K562 (cell line): ENCODE measurements at regions not wholly inside any gene's neighbourhood (a gene's known extent, or its start where the extent isn't known, plus 50 kb on each side); places are given as distances from the start of the nearest gene placed in this dataset.

Experiments
- ATAC-seq: fragments of 200-7000 bp; cut with Tn5 transposase; 3 replicates; pipeline ENCODE4 v1.9.1; 2020; ENCODE audit warnings: moderate library complexity
- BruUV-seq: library from RNA; stranded (reverse); fragments of 400-500 nt; replicated peaks from 2 replicates; lab custom pipeline; 2021; lab: Mats Ljungman, UMichigan
- CTCF ChIA-PET: fragments of 300-600 bp; formaldehyde crosslinking; extraction: SDS; loops from one replicate; lab custom pipeline; 2021; ENCODE audit warnings: low intra/inter-chr PET ratio; lab: Yijun Ruan, JAX
- POLR2A ChIA-PET: fragments of 300-600, 350-650 bp; sonication (Branson Sonifier 250); formaldehyde crosslinking; extraction: SDS; loops from one replicate; lab custom pipeline; 2021; ENCODE audit warnings: antibody characterized with exemption, inconsistent platforms; lab: Yijun Ruan, JAX
- DNase-seq, 4 experiments: peaks; one replicate each; pipeline versions ENCODE4 v3.0.0 to v3.0.0-alpha.2; 2011 to 2018; ENCODE audit warnings: low spot score in 3 of 4, mixed read lengths in 3 of 4; ENCODE audit errors: extremely low read depth in 1 of 4
- FAIRE-seq: peaks from 2 replicates; lab custom pipeline; 2011; peaks lifted over from hg19 to GRCh38; lab: Jason Lieb, UNC
- H2AFZ ChIP-seq: 2 replicates; pipeline ENCODE4 v1.6.0; 2011; ENCODE audit warnings: low read depth, low read length, control low read depth, inconsistent platforms
- H3K27ac ChIP-seq: fragments of 200-600 bp; 3 replicates; pipeline ENCODE4 v1.8.0; 2011; ENCODE audit warnings: low read depth, mild to moderate bottlenecking, control low read depth, inconsistent platforms, low read length, moderate library complexity, mixed read lengths; ENCODE audit errors: extremely low read depth
- H3K27me3 ChIP-seq, 2 experiments: fragments of 300-600 bp in 1 of 2; 2 replicates in 1 of 2; 3 replicates in 1 of 2; pipeline versions ENCODE4 v1.6.0 to v1.8.0; 2011; ENCODE audit warnings: inconsistent platforms in 2 of 2, low read length in 2 of 2, mild to moderate bottlenecking in 1 of 2, mixed read lengths in 1 of 2, moderate library complexity in 1 of 2; ENCODE audit not compliant: control insufficient read depth in 2 of 2, insufficient read depth in 2 of 2
- H3K36me3 ChIP-seq: fragments of 300-600 bp; 3 replicates; pipeline ENCODE4 v1.8.0; 2011; ENCODE audit warnings: mild to moderate bottlenecking, low read length, inconsistent platforms; ENCODE audit not compliant: control insufficient read depth, insufficient read depth
- H3K4me1 ChIP-seq, 2 experiments: fragments of 200-600 bp in 1 of 2; replicated peaks in 1 of 2; 2 replicates in 1 of 2; 3 replicates in 1 of 2; pipeline versions ENCODE4 v1.5.1 to v1.8.0; 2011; ENCODE audit warnings: inconsistent platforms in 2 of 2, low read length in 2 of 2, mild to moderate bottlenecking in 1 of 2, mixed read lengths in 1 of 2, moderate library complexity in 1 of 2; ENCODE audit not compliant: control insufficient read depth in 2 of 2, insufficient read depth in 2 of 2
- H3K4me2 ChIP-seq: 2 replicates; pipeline ENCODE4 v1.6.1; 2011; ENCODE audit warnings: low read length, control low read depth, inconsistent platforms, mixed read lengths; ENCODE audit not compliant: insufficient read depth
- H3K4me3 ChIP-seq: fragments of 200-600 bp; sonication (generic), shearing (Covaris generic); 2 replicates; pipeline ENCODE4 v1.5.1; 2016; ENCODE audit warnings: control low read depth, inconsistent platforms
- H3K79me2 ChIP-seq: fragments of 200-600 bp; 3 replicates; pipeline ENCODE4 v1.8.0; 2011; ENCODE audit warnings: low read length, inconsistent platforms; ENCODE audit not compliant: control insufficient read depth, insufficient read depth
- H3K9ac ChIP-seq, 2 experiments: 2 replicates each; pipeline versions ENCODE4 v1.6.0 to v1.6.1; 2011; ENCODE audit warnings: low read depth in 2 of 2, low read length in 2 of 2, control low read depth in 1 of 2, inconsistent platforms in 1 of 2, mild to moderate bottlenecking in 1 of 2, mixed read lengths in 1 of 2; ENCODE audit not compliant: insufficient read depth in 1 of 2
- H3K9me1 ChIP-seq: one replicate; pipeline ENCODE4 v1.6.0; 2011; ENCODE audit warnings: inconsistent platforms, mild to moderate bottlenecking, low read length, moderate library complexity; ENCODE audit not compliant: control insufficient read depth, insufficient read depth
- H3K9me3 ChIP-seq: replicated peaks from 2 replicates; pipeline ENCODE4 v1.5.1; 2011; ENCODE audit warnings: low read depth, low read length, inconsistent platforms; ENCODE audit not compliant: control insufficient read depth, insufficient read depth
- H4K20me1 ChIP-seq: replicated peaks from 2 replicates; pipeline ENCODE4 v1.6.1; 2011; ENCODE audit warnings: low read length, inconsistent platforms, mixed read lengths; ENCODE audit not compliant: control insufficient read depth, insufficient read depth
- ATF7 ChIP-seq: fragments of 450-650 bp; IDR thresholded peaks from 2 replicates; pipeline ENCODE4 v1.7.1; 2014; ENCODE audit warnings: mild to moderate bottlenecking, moderate library complexity
- CTBP1 ChIP-seq: fragments of 450-650 bp; IDR thresholded peaks from 2 replicates; pipeline ENCODE4 v1.6.1; 2016; ENCODE audit warnings: borderline replicate concordance
- HLTF ChIP-seq: fragments of 450-650 bp; IDR thresholded peaks from 2 replicates; pipeline ENCODE4 v1.6.1; 2016
- LEF1 ChIP-seq: fragments of 450-650 bp; IDR thresholded peaks from 2 replicates; pipeline ENCODE4 v1.6.1; 2016; ENCODE audit warnings: mild to moderate bottlenecking
- MCM5 ChIP-seq: fragments of 450-650 bp; IDR thresholded peaks from 2 replicates; pipeline ENCODE4 v1.6.1; 2016; ENCODE audit warnings: low read depth
- NFYB ChIP-seq: IDR thresholded peaks from 2 replicates; pipeline ENCODE4 v1.6.1; 2011; ENCODE audit warnings: mild to moderate bottlenecking, moderate library complexity; ENCODE audit not compliant: insufficient read length; ENCODE audit errors: extremely low read depth
- SMAD1 ChIP-seq: fragments of 150-350 bp; IDR thresholded peaks from 2 replicates; pipeline ENCODE4 v1.6.1; 2014; ENCODE audit warnings: low read length, low read depth; ENCODE audit not compliant: partially characterized antibody
- SMC3 ChIP-seq: conservative IDR thresholded peaks from 2 replicates; pipeline ENCODE4 v1.6.1; 2011; ENCODE audit warnings: low read depth, low read length, improper control_type of control experiment; ENCODE audit not compliant: insufficient read depth
- STAT5B ChIP-seq: fragments of 250-450 bp; sonication (Bioruptor Pico); IDR thresholded peaks from 2 replicates; pipeline ENCODE4 v1.8.0; 2021; ENCODE audit warnings: mild to moderate bottlenecking, inconsistent platforms
- WGBS: fragments of 100-300 bp; shearing (Covaris generic); methylation state at CpG from one replicate; pipeline ENCODE4 v1.1.6; 2016; ENCODE audit warnings: low coverage, mixed read lengths; ENCODE audit not compliant: insufficient coverage; ENCODE audit errors: missing lambda C conversion rate; 5-methylcytosine and 5-hydroxymethylcytosine counted together
- in situ Hi-C: fragments of 300-500 bp; cut with MboI; formaldehyde crosslinking; loops from 4 replicates; pipeline ENCODE4 v1.15.0; 2018; ENCODE audit warnings: inconsistent platforms, mixed read lengths
- intact Hi-C: fragments of 100-400 bp; cut with micrococcal nuclease; formaldehyde crosslinking; loops from 2 replicates; pipeline ENCODE4 v1.14.2; 2022
- TF ChIP-seq, protein P1 (sequence below): fragments of 250-450 bp; sonication (Bioruptor Pico); IDR thresholded peaks from 2 replicates; pipeline ENCODE4 v1.8.0; 2022; ENCODE audit warnings: inconsistent platforms
- TF ChIP-seq, protein P2 (sequence below): sonication (generic); formaldehyde crosslinking; IDR thresholded peaks from 2 replicates; pipeline ENCODE4 v1.8.1; 2023; ENCODE audit warnings: missing genetic modification reagents, mild to moderate bottlenecking, borderline replicate concordance
- TF ChIP-seq, protein P3 (sequence below): sonication (generic); formaldehyde crosslinking; IDR thresholded peaks from 2 replicates; pipeline ENCODE4 v1.8.1; 2022; ENCODE audit warnings: missing genetic modification reagents
- TF ChIP-seq, protein P4 (sequence below): sonication (generic); formaldehyde crosslinking; IDR thresholded peaks from 2 replicates; pipeline ENCODE4 v1.8.0; 2022; ENCODE audit warnings: missing genetic modification reagents, mild to moderate bottlenecking, borderline replicate concordance

DNA sequence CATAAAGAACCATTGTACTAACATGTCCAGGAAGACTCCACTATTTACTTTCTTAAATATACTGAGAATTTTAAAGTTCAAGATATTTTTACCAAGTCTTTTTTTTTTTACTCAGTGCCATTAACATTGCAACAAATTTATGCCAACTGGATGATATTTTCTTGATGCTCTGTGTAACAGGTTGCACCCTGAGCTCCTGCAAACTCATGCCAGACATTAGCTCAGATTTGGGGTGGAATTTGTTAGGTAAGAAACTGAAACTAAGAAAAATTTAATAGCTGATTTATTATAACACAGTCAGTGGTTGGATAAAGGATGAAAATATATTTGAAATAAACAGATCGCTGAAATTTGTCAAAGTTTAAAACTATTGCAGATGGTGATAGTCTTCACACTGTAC, 228.6 kb upstream of the SPHKAP start (continued):
- TF ChIP-seq, protein P1, sequence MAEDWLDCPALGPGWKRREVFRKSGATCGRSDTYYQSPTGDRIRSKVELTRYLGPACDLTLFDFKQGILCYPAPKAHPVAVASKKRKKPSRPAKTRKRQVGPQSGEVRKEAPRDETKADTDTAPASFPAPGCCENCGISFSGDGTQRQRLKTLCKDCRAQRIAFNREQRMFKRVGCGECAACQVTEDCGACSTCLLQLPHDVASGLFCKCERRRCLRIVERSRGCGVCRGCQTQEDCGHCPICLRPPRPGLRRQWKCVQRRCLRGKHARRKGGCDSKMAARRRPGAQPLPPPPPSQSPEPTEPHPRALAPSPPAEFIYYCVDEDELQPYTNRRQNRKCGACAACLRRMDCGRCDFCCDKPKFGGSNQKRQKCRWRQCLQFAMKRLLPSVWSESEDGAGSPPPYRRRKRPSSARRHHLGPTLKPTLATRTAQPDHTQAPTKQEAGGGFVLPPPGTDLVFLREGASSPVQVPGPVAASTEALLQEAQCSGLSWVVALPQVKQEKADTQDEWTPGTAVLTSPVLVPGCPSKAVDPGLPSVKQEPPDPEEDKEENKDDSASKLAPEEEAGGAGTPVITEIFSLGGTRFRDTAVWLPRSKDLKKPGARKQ (CRISPR knock-in tag): no peak
- TF ChIP-seq LEF1: no peak
- no peak for TF ChIP-seq STAT5B (CRISPR knock-in tag)
- TF ChIP-seq, all 486 proteins: peak for 0

DNA sequence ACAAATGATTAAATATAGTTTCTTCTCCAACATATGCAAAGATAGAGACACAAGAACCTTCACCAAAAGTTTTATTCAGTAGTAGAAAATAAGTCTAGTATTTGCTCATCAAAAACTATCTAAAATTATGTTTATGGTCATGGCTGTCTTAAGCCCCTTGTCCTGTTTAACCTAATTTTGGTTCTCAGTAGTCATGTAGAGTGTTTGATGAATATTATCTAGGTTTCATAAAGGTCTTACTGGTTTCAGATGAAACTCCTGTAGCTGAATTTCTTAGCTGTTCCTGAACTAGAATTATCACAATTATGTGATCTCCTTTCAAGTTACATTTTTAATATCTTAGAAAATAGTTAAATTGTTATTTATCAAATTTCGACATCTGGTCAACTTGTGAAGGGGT, 228.0 kb upstream of the SPHKAP start:
- ATAC-seq (no peak), DNase-seq (no peak), FAIRE-seq (no peak)
- H3K4me2 ChIP-seq: no peak overlapping the region
- no peak overlapping the region for H3K4me3 ChIP-seq
- H3K27ac ChIP-seq: no peak overlapping the region
- H3K36me3 ChIP-seq: no peaks in the 10 kb centered on the region
- no peaks in the 10 kb centered on the region for H3K79me2 ChIP-seq
- ChIA-PET CTCF (no interaction called here), POLR2A (no interaction called here)
- 0% methylated on average over 1 of the region's 1 CpG for WGBS
- no peaks in the 10 kb centered on the region for H3K9me1 ChIP-seq
- no peaks in the 10 kb centered on the region for H3K4me1 ChIP-seq
- no peak overlapping the region for H3K9ac ChIP-seq
- no peak overlapping the region for H2AFZ ChIP-seq
- intact Hi-C loops (no loop called here), in situ Hi-C loops (no loop called here)
- 0 out of 2 replicates have a peak, but pooled peaks cover 1% of the 10 kb centered on the region for H3K9me3 ChIP-seq
- BruUV-seq: no TSS peak
- no peaks in the 10 kb centered on the region for H4K20me1 ChIP-seq
- TF ChIP-seq MCM5: no peak
- TF ChIP-seq, protein P2, sequence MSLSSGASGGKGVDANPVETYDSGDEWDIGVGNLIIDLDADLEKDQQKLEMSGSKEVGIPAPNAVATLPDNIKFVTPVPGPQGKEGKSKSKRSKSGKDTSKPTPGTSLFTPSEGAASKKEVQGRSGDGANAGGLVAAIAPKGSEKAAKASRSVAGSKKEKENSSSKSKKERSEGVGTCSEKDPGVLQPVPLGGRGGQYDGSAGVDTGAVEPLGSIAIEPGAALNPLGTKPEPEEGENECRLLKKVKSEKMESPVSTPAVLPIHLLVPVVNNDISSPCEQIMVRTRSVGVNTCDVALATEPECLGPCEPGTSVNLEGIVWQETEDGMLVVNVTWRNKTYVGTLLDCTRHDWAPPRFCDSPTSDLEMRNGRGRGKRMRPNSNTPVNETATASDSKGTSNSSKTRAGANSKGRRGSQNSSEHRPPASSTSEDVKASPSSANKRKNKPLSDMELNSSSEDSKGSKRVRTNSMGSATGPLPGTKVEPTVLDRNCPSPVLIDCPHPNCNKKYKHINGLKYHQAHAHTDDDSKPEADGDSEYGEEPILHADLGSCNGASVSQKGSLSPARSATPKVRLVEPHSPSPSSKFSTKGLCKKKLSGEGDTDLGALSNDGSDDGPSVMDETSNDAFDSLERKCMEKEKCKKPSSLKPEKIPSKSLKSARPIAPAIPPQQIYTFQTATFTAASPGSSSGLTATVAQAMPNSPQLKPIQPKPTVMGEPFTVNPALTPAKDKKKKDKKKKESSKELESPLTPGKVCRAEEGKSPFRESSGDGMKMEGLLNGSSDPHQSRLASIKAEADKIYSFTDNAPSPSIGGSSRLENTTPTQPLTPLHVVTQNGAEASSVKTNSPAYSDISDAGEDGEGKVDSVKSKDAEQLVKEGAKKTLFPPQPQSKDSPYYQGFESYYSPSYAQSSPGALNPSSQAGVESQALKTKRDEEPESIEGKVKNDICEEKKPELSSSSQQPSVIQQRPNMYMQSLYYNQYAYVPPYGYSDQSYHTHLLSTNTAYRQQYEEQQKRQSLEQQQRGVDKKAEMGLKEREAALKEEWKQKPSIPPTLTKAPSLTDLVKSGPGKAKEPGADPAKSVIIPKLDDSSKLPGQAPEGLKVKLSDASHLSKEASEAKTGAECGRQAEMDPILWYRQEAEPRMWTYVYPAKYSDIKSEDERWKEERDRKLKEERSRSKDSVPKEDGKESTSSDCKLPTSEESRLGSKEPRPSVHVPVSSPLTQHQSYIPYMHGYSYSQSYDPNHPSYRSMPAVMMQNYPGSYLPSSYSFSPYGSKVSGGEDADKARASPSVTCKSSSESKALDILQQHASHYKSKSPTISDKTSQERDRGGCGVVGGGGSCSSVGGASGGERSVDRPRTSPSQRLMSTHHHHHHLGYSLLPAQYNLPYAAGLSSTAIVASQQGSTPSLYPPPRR: no peak
- TF ChIP-seq, protein P3, sequence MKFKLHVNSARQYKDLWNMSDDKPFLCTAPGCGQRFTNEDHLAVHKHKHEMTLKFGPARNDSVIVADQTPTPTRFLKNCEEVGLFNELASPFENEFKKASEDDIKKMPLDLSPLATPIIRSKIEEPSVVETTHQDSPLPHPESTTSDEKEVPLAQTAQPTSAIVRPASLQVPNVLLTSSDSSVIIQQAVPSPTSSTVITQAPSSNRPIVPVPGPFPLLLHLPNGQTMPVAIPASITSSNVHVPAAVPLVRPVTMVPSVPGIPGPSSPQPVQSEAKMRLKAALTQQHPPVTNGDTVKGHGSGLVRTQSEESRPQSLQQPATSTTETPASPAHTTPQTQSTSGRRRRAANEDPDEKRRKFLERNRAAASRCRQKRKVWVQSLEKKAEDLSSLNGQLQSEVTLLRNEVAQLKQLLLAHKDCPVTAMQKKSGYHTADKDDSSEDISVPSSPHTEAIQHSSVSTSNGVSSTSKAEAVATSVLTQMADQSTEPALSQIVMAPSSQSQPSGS: no peak
- TF ChIP-seq, protein P4, sequence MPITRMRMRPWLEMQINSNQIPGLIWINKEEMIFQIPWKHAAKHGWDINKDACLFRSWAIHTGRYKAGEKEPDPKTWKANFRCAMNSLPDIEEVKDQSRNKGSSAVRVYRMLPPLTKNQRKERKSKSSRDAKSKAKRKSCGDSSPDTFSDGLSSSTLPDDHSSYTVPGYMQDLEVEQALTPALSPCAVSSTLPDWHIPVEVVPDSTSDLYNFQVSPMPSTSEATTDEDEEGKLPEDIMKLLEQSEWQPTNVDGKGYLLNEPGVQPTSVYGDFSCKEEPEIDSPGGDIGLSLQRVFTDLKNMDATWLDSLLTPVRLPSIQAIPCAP (CRISPR knock-in tag): no peak
- TF ChIP-seq HLTF: no peak
- no peak for TF ChIP-seq SMAD1
- no peak for TF ChIP-seq CTBP1
- no peak for TF ChIP-seq NFYB
- TF ChIP-seq ATF7: no peak
- TF ChIP-seq SMC3: no peak
- no peaks in the 10 kb centered on the region for H3K27me3 ChIP-seq
